CD4-positive, alpha-beta T cell treated with Interleukin-4 for 4 hours (primary cell): ENCODE measurements at regions not wholly inside any gene's neighbourhood (a gene's known extent, or its start where the extent isn't known, plus 50 kb on each side); places are given as distances from the start of the nearest gene placed in this dataset.

ENCODE experiments used
- DNase-seq: peaks from one replicate; pipeline ENCODE4 v3.0.0-alpha.2; 2020

- no peak for DNase-seq
These were observed 105.4 kb upstream of the PRR20G start for GRCh38 chr3:127393131-127393820.

GRCh38 chr3:127392156-127392490 is 104.3 kb upstream of the PRR20G start:
- no peak for DNase-seq

- DNase-seq: no peak
These were observed 103.8 kb upstream of the PRR20G start for GRCh38 chr3:127391436-127392155.

GRCh38 chr3:127390365-127391025 is 102.6 kb upstream of the PRR20G start:
- no peak for DNase-seq

- no peak for DNase-seq
These were observed 102.1 kb upstream of the PRR20G start for GRCh38 chr3:127389913-127390312.

GRCh38 chr3:127389420-127389819 is 101.6 kb upstream of the PRR20G start:
- DNase-seq: no peak

GRCh38 chr3:127388427-127388826 is 100.6 kb upstream of the PRR20G start:
- DNase-seq: no peak

- DNase-seq: no peak
These were observed 99.8 kb upstream of the PRR20G start for GRCh38 chr3:127387556-127388153.

GRCh38 chr3:127387119-127387518 is 99.3 kb upstream of the PRR20G start:
- DNase-seq: no peak

- DNase-seq: no peak
These were observed 98.6 kb upstream of the PRR20G start for GRCh38 chr3:127386490-127386889.

- no peak for DNase-seq
These were observed 97.7 kb upstream of the PRR20G start for GRCh38 chr3:127385540-127385870.

- no peak for DNase-seq
These were observed 97.1 kb upstream of the PRR20G start for GRCh38 chr3:127384717-127385539.

GRCh38 chr3:127383656-127384179 is 95.9 kb upstream of the PRR20G start:
- DNase-seq: no peak

GRCh38 chr3:127377801-127378655 is 90.2 kb upstream of the PRR20G start:
- no peak for DNase-seq

- DNase-seq: no peak
These were observed 87.5 kb upstream of the PRR20G start for GRCh38 chr3:127375151-127375930.

- no peak for DNase-seq
These were observed 86.5 kb upstream of the PRR20G start for GRCh38 chr3:127374086-127375010.

- no peak for DNase-seq
These were observed 85.7 kb upstream of the PRR20G start for GRCh38 chr3:127373441-127374085.

GRCh38 chr3:127371846-127372245 is 84.0 kb upstream of the PRR20G start:
- DNase-seq: no peak

GRCh38 chr3:127371334-127371733 is 83.5 kb upstream of the PRR20G start:
- DNase-seq: no peak
